Neural progenitor cell (in vitro differentiated cells): ENCODE measurements at regions not wholly inside any gene's neighbourhood (a gene's known extent, or its start where the extent isn't known, plus 50 kb on each side); places are given as distances from the start of the nearest gene placed in this dataset.

ENCODE experiments used
- EZH2 ChIP-seq: fragments of 200-600 bp; sonication (generic); IDR thresholded peaks from 2 replicates; pipeline ENCODE4 v1.6.1; 2017; ENCODE audit warnings: antibody characterized with exemption, mild to moderate bottlenecking, moderate library complexity
- TF ChIP-seq, protein P1 (sequence below): fragments of 200-600 bp; sonication (generic); IDR thresholded peaks from 2 replicates; pipeline ENCODE4 v1.5.1; 2017; ENCODE audit warnings: antibody characterized with exemption, mild to moderate bottlenecking

DNA sequence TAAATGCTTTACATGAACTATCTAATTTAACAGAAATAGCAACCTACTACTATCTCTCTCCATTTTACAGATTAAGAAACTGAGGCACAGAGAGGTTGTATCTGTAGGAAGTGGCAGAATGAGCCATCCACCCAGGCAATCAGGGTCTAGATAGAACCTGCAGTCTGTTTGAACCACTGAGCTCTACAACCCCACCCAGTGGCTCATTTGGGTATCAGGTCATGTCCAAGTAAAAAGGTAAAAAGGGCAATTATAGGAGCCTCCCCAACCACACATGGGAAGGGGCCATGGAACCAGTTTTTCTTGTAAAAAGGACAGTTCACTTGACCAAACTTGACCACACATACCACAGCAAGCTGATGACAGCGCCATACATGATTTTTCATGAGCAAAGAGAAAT, 92.9 kb upstream of the SGCG start:
- TF ChIP-seq, protein P1, sequence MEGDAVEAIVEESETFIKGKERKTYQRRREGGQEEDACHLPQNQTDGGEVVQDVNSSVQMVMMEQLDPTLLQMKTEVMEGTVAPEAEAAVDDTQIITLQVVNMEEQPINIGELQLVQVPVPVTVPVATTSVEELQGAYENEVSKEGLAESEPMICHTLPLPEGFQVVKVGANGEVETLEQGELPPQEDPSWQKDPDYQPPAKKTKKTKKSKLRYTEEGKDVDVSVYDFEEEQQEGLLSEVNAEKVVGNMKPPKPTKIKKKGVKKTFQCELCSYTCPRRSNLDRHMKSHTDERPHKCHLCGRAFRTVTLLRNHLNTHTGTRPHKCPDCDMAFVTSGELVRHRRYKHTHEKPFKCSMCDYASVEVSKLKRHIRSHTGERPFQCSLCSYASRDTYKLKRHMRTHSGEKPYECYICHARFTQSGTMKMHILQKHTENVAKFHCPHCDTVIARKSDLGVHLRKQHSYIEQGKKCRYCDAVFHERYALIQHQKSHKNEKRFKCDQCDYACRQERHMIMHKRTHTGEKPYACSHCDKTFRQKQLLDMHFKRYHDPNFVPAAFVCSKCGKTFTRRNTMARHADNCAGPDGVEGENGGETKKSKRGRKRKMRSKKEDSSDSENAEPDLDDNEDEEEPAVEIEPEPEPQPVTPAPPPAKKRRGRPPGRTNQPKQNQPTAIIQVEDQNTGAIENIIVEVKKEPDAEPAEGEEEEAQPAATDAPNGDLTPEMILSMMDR: peak; percentile 58
- no peak for TF ChIP-seq EZH2
